SK-MEL-5 (cell line): ENCODE measurements at regions not wholly inside any gene's neighbourhood (a gene's known extent, or its start where the extent isn't known, plus 50 kb on each side); places are given as distances from the start of the nearest gene placed in this dataset.

Source experiments
- DNase-seq: peaks from one replicate; pipeline ENCODE4 v3.0.0-alpha.2; 2016; ENCODE audit warnings: low read depth, low spot score
- in situ Hi-C: cut with HindIII; loops from 2 replicates; pipeline ENCODE4 v1.10.0; 2016; ENCODE audit warnings: low sequenced_read_pairs, high pct_unique_total_duplicates, low pct_unique_long_range_greater_than_20kb

DNA sequence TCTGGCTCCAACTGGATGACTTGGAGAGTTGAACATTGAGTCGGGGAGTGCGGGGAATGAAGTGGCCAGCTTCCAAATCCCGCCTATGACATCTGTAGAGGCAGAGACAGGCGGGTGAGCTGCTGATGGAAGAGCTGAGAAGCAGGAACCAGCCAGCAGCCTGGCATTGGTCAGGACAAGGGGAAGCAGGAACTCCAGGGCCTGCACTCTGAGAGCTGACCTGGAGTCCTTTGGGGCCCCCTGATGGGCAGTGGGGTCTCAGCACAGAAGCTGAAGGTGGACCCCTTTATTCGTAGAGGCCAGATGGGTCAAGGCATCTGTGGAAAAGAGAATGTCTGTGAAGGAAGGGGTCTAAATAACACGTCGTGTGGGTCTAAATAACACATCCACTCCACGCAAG is 57.0 kb downstream of the SEC61G start:
- no peak for DNase-seq
- in situ Hi-C loops: no loop called here

DNA sequence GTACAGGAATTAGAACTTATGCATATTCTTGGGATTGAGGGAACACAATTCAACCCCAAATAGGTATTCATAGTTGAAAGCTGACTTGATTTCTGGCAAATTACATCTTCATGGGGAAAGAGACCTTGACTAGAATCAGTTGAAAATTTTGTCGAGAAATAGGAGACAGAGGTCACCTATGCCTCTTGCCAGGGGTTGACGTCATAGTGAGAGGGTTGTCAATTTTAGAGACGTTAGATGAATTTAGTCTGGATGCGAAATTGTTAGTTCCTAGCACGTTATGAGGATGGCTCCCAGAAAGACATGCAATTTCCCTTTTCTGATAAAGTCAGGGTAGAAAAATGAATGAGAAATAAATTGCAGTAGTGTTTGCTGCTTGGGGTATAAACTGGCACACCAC is 59.3 kb downstream of the SEC61G start:
- no peak for DNase-seq
- in situ Hi-C loops: no loop called here

DNA sequence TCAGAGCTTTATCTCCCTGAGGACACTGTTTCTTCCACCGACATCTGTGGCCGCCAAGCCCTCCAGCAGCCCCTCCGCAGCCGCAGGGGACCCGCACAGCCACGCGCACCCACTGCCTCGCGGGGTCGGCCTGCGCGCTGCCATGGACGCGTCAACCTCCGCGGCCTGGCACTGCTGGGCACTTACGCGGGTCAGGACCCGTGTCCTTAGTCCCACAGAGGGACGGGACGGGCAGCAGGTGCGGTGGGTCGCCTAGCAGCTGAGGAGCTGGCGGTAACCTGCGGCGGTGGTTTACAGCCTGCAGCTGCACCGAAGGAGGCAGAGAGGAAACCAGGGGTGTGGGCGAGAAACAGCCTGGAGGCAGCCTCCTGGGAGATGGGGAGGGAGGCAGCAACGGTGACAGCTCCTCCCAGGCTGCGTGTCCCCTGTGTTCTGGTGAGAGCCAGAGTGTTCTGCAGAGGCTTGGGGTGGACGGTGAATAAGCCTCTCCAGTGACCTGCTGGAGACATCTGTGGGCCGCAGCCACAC is 61.3 kb downstream of the SEC61G start:
- no peak for DNase-seq
- in situ Hi-C loops: no loop called here

DNA sequence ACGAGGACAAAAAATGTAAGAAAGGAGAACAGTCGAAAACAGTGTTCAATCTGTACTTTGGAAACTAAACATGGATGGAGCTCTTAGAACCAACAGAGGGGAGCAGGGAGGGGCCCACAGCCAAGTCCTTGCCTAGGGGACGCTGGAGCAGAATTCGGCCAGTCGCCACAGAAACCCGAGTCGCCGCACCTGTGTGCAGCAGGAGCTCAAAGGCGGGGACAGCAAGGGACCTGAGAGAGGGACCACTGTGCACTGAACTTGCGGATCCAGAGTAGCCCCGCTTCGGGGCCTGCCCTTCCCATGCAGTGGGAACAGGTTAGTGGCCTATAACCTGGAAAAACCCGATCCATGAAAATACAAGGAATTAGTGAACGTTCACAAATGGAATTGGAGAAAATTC is 68.1 kb downstream of the SEC61G start:
- DNase-seq: no peak
- in situ Hi-C loops: no loop called here

DNA sequence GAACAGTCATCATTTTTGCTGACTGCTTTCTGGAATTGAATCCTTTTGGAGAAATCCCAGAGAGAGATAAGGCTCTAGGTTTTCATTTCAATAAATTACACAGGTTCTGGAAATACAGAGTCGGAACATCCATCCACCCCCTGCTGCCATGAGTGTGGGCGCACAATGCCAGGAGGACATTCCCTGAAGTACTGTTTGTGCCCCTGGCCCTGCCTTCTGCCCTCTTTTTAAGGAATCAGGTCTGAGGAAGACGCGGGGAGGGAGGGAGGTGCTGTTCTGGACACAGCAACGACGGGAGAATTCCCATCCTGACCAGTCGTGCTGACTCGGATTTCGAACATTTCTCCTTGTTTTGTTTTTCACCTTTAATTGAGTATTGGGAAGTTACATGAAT is 69.0 kb downstream of the SEC61G start:
- DNase-seq: no peak
- in situ Hi-C loops: no loop called here

DNA sequence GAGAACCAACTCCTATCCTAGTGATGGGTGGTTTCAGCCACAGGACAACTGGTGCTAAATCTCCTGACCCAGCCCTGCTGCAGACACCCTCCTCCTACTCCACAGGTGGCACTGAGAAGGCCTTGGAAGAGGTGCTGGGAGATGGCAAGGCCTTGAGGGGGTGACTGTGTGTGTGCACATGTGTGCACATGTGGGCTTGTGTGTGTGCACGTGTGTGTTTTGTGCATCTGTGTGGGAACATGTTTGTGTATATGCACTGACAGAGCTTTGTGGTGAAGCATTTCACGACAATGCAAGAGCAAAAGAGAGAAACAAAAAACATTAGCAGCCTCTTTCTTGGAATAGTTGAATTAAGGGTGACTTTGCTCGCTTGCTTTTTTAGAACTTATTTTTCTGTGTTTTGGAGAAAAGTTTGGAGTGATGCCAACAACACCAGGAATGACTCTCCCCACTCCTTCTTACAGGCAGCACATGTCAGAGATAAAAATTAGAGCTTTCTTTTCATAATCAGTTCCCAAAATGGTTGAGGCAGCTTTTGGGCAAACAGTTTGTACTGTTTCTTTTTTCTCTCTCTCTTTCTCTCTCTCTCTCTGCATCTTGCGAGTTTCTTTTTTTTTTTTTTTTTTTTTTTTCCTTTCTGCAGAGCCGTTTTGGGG is 69.5 kb downstream of the SEC61G start:
- DNase-seq: no peak
- in situ Hi-C loops: no loop called here

DNA sequence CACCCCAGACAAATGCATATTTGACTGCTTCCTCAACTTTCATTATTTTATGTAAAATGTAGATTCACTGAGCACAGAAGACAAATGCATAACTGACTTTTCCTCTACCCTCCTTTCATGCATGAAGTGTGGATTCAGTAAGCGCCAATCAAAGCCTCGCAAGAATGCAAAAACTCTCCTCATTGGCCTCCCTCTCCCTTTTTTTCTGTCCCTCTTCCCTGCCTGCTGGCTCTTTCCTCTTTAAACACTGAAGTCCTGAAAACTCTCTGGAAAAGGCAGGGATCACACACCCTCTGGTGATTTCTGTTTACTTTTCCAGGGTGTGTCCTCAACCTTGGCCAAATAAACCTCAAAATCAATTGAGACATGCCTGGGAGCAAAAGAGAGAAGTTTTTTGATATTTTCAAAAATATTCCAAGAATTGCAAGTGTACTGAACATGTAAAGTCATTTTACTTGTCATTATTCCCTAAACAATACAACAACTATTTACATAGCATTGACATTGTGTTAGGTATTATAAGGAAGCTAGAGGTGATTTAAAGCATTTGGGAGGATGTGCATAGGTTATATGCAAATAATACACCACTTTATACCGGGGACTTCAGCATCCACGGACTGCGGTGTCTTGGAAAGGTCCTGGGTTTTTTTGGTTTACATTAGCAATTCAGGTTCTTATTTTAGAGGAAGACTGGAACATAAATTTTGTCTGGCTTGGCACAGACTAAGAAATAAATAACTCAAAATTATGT is 71.4 kb downstream of the SEC61G start:
- in situ Hi-C loops: no loop called here
- no peak for DNase-seq

DNA sequence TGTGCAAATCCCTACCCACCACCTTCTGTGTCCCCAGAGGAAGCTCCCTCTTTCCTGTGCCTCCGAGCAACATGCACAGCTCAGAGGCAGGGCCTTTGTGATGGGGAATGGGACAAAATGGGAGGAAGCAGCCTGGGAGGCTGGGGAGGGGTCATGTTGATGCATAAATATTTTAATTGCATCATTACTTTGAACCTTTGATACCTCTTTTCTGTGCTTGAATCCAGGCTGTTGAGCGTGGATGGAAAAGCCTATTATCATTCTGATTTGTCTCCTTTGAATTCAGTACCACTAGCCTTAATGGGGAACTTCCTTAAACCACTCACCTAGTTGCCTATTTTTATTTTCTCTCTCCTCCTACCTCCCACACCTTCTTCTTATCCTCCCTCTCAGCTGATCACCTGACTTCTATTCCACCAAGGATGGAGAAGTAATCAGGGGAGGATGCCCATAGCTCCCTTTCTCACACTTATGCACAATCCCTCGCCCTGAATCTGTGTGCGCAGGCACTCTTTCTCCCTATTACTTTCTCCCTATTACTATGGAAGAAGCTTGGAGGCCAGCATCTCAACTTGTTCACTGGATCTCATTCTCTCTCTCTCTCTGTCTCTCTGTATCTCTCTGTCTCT is 78.5 kb downstream of the SEC61G start:
- no peak for DNase-seq
- in situ Hi-C loops: no loop called here

DNA sequence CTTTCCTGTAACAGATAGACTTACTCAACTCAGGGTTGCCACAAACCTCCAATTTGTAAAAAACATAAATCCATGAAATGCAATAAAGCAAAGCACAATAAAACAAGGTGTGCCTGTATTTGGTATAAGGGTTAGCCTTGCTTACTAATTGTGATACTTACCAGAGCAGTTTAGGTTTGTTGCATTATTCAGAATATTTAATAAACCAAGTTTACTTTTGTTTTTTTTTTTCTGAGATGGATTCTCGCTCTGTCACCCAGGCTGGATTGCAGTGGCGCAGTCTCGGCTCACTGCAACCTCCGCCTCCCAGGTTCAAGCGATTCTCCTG is 79.6 kb downstream of the SEC61G start:
- in situ Hi-C loops: no loop called here
- DNase-seq: no peak

DNA sequence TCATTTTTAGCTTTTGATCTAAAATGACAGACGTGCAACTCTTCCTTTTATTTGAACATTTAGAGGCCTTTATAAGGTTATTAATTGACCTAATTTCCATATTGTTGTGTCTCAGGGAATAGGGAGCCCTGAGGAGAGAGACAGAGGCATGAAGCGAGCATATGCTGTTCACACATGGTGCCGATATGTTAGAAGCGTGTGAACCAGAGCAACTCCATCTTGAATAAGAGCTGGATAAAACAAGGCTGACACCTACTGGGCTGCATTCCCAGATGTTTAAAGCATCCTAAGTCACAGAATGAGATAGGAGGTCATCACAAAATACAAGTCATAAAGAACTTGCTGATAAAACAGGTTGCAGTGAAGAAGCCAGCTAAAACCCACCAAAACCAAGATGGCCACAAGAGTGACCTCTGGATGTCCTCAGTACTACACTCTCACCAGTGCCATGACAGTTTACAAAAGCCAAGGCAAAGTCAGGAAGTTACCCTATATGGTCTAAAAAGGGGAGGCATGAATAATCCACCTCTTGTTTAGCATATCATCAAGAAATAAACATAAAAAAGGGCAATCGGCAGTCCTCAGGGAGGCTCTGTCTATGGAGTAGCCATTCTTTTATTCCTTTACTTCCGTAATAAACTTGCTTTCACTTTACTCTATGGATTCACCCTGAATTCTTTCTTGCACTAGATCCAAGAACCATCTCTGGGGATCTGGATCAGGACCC is 80.1 kb downstream of the SEC61G start:
- peak; percentile 65 for DNase-seq
- in situ Hi-C loops: no loop called here

DNA sequence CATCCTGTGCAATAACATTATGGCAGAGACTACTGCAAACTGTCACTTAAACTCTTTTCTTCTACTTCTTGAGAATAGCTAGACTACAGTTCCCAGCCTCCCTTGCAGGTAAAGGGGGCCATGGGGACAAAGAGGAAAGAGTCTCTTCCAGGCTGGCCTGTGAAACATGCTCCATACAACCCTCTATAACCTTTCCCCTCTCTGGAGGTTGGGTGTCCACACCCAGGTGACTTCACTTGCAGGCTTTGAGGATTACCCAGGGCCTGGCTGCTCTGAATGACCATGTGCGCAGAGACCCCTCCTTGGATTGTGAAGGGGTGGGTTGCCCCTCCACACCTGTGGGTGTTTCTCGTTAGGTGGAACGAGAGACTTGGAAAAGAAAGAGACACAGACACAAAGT is 84.1 kb downstream of the SEC61G start:
- no peak for DNase-seq
- in situ Hi-C loops: no loop called here

DNA sequence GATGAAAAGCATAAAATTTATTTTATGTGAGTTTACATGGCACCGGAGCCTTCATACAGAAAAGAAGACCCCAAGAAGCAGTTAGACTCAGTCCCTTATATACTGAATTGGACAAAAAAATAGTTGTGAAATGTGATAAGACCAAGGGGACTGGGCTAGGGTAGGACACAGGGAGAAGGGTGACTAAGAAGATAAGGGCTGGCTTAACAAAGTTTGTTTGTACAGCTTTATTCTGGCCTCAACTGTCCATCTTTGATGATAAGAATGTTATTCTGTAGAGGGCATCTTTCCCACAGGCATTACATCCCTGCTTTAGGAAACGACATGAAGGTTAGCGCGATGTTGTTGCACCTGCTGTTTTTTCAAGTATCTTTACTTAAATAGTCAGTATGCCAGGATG is 86.5 kb downstream of the SEC61G start:
- DNase-seq: no peak
- in situ Hi-C loops: no loop called here

DNA sequence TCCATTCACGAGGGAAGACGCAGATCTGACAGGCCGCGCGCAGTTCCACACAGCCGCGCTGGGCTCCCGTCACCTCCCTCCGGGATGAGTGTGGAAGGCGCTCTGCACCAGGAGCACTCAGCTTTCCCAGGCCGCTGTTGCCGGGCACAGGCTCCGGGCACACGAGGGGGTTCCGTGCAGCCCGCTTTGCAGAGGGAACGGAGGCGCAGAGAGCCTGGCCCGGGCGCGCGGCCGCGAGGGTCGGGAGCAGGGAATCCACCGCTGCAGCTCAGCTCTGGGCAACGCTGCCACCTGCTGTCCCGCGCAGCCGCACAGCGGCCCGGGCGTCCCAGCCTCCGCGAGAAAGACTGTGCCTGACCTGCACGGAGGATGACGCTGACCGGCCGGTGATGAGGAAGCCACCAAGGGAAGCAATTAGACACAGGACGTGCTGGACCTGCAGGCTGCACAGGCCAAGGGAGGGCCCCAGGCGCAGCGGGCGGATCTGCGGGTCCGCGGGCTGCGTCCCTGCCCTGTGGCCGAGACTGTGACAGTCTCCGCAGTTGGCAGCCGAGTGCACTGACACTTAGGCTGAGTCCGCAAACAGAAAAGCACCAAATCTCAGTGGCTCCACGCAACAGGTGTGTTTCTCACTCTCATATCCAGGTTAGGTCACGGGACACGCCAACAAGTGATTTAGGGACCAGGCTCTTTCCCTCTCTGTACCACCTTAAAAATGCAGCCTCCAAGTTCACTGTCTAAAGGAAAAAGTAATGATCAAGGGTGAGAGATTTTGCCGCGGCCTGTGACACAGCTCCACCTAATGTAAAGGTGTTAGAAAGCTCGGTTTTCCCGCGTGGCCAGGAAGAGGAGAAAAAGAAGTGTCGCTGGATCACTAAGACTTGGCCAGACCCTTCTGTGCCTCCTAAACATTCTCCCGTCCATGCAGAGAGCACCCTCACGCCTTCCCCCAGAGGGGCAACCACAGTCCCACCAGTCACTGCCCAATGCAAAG is 94.5 kb downstream of the SEC61G start:
- DNase-seq: peak; percentile 33
- in situ Hi-C loops: no loop called here

DNA sequence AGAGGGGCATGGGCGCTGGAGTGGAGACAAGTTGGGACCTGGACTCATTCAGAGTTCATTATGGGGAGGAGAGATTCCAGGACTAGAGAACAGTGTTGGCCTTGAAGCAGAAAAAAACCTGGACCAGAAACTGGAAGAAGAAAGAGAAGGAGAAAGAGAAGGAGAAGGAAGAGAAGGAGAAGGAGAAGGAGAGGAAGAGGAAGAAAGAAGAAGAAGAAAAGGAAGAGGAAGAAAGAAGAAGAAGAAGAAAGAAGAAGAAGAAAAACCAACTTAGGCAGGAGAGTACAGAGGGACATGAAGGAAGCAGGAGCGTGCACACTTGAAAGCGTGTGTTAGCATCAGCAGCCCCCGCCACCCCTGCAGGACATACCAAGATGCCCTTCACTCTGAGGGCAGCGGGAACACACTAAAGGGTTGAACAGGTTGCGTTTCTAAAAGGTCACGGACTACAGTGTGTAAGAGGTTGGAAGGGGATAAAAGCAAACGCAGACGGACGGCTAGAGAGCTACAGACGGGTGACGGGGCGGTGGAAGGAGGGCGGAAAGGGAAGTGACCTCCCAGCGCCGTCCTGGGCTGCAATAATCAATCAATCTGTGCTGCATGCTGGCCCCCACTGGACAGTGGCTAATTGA is 95.3 kb downstream of the SEC61G start:
- in situ Hi-C loops: no loop called here
- no peak for DNase-seq

DNA sequence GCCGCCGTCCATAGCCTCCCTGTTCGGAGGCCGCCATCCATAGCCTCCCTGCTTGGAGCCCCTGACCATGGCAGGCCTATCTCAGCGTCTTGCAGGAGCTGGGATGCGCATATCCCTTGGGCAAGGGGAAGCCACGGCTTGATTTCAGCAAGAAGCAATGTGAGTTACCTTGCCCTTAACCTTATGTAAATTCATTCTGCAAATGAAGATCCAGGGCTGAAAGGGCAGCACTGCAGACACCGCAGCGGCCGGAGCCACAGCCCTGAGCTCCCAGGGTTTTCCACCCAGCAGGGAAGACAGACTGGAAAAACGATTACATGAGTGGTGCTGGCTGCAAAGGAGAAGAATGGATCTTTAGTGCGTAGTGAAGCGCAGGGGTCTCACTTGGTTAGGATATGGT is 95.8 kb downstream of the SEC61G start:
- in situ Hi-C loops: no loop called here

DNA sequence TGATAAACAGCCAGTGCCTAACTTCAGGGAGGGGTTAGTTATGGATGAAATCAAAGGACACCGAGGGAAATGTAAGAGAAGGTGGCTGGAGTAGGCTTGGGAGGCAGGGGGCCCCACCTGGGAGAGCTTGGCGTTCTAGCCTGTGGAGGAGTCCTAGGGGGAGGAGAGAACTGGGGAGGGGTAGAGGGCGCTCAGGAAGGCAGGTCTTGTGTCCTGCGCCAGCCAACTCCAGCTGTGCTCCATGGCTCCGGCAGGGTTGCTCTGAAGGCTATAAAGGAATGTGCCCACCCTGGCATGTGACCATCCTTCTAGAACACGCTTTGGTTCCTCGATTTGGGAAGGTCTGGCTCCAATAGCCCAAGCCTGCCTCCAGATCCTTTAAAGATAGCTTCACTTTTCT is 96.3 kb downstream of the SEC61G start:
- no peak for DNase-seq
- in situ Hi-C loops: no loop called here

More for the DNA sequence above, 95.8 kb downstream of the SEC61G start:
- DNase-seq: no peak

DNA sequence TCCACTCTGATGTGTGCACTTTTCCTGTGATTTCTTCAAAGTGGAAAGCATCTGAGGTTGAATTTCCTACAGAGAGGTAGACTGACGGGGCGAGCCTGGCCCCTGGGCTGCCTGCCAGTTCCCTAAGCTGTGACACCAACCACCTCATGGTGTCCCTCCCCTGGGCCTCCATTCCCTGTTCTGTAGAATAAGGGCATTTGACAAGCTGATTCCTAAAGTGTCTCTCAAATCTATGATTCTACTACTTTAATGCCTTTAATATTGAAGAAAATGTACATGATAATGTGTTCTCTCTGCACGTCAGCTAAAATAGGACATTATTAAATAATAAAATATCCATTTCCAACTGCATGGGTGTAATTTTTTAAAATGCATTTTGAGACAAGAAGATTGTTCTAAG is 105.1 kb downstream of the SEC61G start:
- no peak for DNase-seq
- in situ Hi-C loops: no loop called here
